ENCODE measurements at regions not wholly inside any gene's neighbourhood (a gene's known extent, or its start where the extent isn't known, plus 50 kb on each side); places are given as distances from the start of the nearest gene placed in this dataset.

DNA sequence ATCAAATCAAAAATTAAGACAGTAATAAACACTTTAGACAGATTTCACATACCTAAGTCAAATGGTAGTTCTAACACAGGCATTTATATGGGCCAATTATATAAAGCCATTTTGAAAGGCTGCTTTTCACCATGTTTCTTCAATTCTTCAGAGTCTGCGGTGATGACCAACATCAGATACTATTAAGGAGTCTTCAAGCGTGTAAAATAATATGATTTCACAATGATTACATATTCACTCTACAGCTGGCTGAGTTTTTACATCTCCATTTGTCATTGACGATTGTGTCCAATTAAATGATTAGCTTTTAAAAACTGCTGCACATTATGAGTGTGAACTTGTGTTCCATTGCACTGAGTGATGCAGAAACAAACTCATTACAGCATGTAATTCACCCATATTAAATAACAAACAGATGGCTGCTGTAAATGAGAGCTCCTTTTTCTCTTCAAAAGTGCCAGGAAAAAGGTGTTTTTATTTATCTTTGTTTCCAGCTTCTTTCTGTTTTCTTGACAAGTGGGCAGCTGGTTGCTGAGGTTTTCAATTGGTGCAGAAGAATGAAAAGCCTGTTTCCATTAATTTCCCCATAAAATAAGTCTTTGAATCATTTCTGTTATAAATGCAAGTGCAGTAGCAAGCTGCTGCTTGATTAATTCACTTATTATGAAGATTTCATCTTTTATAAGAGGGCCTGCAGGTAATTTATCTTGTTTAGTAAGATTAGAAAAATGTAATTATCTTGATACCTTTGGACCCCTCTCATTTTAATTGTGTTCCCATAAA lies 676.1 kb upstream of the KLHL1 start:
- H3K27ac ChIP-seq: no peak overlapping the region
- H3K9me3 ChIP-seq: no peaks in the 10 kb centered on the region
- no peak overlapping the region for H3K4me3 ChIP-seq (ENCODE audit: low read depth in 1 of 2, low read length in 1 of 2)
- no peaks in the 10 kb centered on the region for H3K36me3 ChIP-seq
- TF ChIP-seq CTCF (IDR thresholded peaks at IDR 0.05): no peak
- no peaks in the 10 kb centered on the region for H3K4me1 ChIP-seq (ENCODE audit: control insufficient read depth in 1 of 2, insufficient read depth in 1 of 2, low read depth in 1 of 2, low read length in 1 of 2)
- no peaks in the 10 kb centered on the region for H3K27me3 ChIP-seq

GRCh38 chr13:70769817-70770216 lies 661.6 kb upstream of the KLHL1 start:
- TF ChIP-seq CTCF (IDR thresholded peaks at IDR 0.05): no peak
- Histone ChIP-seq H3K9me3 (no peaks in the 10 kb centered on the region), H3K36me3 (no peaks in the 10 kb centered on the region), H3K4me3 (ENCODE audit: low read depth in 1 of 2, low read length in 1 of 2) (no peak overlapping the region), H3K4me1 (ENCODE audit: control insufficient read depth in 1 of 2, insufficient read depth in 1 of 2, low read depth in 1 of 2, low read length in 1 of 2) (no peaks in the 10 kb centered on the region), H3K27ac (no peak overlapping the region), H3K27me3 (no peaks in the 10 kb centered on the region)

- H3K27me3 ChIP-seq: no peaks in the 10 kb centered on the region
- H3K9me3 ChIP-seq: no peaks in the 10 kb centered on the region
- H3K4me3 ChIP-seq (ENCODE audit: low read depth in 1 of 2, low read length in 1 of 2): no peak overlapping the region
- H3K27ac ChIP-seq: no peak overlapping the region
- no peak for TF ChIP-seq CTCF (IDR thresholded peaks at IDR 0.05)
- no peaks in the 10 kb centered on the region for H3K36me3 ChIP-seq
- H3K4me1 ChIP-seq (ENCODE audit: control insufficient read depth in 1 of 2, insufficient read depth in 1 of 2, low read depth in 1 of 2, low read length in 1 of 2): no peaks in the 10 kb centered on the region
Observed at GRCh38 chr13:70758932-70759331, 650.7 kb upstream of the KLHL1 start.

DNA sequence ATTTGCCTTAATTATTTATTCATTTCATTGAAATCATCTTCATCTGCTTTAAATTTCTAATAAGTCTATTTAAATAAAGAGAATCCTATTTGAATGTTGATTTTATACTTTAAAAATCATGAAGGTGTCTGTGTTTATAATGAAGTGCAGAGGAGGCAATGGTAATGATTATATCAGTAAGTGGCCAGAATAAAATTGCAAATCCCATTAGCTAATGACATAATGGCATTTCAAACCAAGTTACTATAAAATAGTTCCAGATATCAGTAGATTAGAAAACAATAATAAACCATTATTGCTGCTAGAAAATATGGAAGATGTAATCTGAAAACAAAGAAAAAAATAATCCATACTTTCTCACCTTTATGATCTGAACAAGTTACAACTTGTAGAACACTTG lies 647.8 kb upstream of the KLHL1 start:
- H3K36me3 ChIP-seq: no peaks in the 10 kb centered on the region
- no peak for TF ChIP-seq CTCF (IDR thresholded peaks at IDR 0.05)
- no peak overlapping the region for H3K27ac ChIP-seq
- no peaks in the 10 kb centered on the region for H3K9me3 ChIP-seq
- H3K4me3 ChIP-seq (ENCODE audit: low read depth in 1 of 2, low read length in 1 of 2): no peak overlapping the region
- no peaks in the 10 kb centered on the region for H3K4me1 ChIP-seq (ENCODE audit: control insufficient read depth in 1 of 2, insufficient read depth in 1 of 2, low read depth in 1 of 2, low read length in 1 of 2)
- no peaks in the 10 kb centered on the region for H3K27me3 ChIP-seq

GRCh38 chr13:70755456-70755855 lies 647.2 kb upstream of the KLHL1 start:
- Histone ChIP-seq H3K27me3 (no peaks in the 10 kb centered on the region), H3K27ac (no peak overlapping the region), H3K4me1 (ENCODE audit: control insufficient read depth in 1 of 2, insufficient read depth in 1 of 2, low read depth in 1 of 2, low read length in 1 of 2) (no peaks in the 10 kb centered on the region), H3K9me3 (no peaks in the 10 kb centered on the region), H3K36me3 (no peaks in the 10 kb centered on the region), H3K4me3 (ENCODE audit: low read depth in 1 of 2, low read length in 1 of 2) (no peak overlapping the region)
- no peak for TF ChIP-seq CTCF (IDR thresholded peaks at IDR 0.05)
